NCI-H82 (cell line): ENCODE measurements at regions not wholly inside any gene's neighbourhood (a gene's known extent, or its start where the extent isn't known, plus 50 kb on each side); places are given as distances from the start of the nearest gene placed in this dataset.
A peak's percentile ranks its signal among the peaks of the same experiment; 100 is the strongest.

Experiments used
- DNase-seq: peaks from one replicate; lab custom pipeline; 2025; lab: John Stamatoyannopoulos, UW

DNA sequence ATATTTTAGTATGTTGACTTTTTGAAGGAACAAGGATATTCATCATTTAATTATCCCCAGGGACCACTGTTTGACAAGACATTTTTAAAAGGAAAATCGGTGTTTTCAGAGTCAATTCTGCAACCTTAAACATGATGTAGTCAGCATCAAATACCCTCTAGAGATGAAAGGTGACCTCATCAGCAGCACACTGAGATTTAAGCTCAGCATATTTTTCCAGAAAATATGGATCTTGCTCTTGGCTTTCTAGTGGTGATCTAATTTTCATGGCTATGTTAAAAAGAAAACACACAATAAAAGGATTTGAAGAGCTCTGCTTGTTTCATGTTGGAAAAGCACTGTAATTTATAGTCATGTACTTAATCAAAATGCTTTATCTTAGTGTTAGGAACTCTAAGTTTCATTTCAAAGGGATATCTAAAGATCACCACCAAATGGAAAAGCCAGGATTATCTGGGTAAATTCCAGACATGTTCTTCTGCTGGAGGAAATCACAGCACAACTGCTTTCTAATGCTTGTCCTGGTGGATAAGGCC, 487.2 kb downstream of the ENC1 start:
- DNase-seq, result no peak

- no peak for DNase-seq
Observed at GRCh38 chr5:74152625-74153254, 487.8 kb downstream of the ENC1 start.

DNA sequence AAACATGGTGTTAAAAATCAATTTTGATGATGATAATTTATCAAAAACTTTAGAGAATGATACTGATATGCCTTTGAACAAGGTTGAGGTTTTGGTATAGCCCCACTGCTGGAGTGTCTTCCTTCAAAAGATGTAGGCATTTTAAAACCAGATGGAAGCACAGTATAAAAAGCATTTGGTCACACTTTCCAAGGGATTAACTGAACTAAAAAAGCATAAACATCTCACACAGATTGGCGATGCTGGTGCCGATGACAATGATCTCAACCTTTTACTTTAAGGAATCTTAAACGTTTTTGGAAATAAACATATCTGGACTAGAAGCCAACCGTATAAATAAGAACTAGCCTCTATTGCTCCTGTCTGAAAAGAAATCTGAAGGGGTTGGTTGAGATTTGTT, 488.4 kb downstream of the ENC1 start:
- no peak for DNase-seq

- DNase-seq, result no peak
Observed at GRCh38 chr5:74149395-74149794, 491.1 kb downstream of the ENC1 start.

DNA sequence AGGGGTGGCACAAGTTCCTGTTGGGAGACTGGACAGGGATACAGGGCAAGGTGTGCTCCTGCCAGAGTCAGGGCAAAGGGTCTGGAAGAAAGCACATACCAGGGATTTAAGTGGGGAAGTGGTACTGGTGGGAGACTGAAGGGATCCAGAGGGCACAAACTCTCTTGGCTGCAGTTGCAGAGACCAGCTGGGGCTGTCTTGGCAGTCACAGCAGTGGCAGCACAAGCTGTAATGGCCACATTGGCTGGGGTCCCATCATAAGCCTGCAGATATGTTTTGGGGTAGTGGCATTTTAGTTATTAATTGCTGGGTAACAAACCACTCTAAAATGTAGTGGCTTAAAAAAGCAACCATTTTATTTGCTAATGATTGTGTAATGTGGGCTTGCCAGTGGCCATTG, 492.2 kb downstream of the ENC1 start:
- no peak for DNase-seq

- no peak for DNase-seq
Observed at GRCh38 chr5:74146796-74147195, 493.7 kb downstream of the ENC1 start.

DNA sequence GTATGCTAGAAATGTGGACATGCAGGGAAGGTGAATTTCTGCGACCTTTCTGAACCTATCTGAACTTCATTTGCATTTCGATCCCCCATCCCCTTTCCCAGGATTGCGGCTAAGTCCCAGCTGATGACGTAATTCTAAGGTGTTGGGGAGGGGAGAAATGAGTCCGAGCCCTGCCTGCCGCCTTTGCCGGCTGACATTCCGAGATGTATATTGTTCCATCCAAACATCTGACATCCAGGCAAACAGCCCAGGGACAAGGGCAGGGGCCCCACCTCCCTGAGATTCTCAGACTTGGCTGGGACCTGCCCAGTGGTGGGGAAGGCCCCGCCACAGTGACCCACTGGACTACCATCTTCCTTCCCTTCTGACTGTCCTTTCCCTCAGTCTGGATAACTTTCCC, 494.6 kb downstream of the ENC1 start:
- no peak for DNase-seq

DNA sequence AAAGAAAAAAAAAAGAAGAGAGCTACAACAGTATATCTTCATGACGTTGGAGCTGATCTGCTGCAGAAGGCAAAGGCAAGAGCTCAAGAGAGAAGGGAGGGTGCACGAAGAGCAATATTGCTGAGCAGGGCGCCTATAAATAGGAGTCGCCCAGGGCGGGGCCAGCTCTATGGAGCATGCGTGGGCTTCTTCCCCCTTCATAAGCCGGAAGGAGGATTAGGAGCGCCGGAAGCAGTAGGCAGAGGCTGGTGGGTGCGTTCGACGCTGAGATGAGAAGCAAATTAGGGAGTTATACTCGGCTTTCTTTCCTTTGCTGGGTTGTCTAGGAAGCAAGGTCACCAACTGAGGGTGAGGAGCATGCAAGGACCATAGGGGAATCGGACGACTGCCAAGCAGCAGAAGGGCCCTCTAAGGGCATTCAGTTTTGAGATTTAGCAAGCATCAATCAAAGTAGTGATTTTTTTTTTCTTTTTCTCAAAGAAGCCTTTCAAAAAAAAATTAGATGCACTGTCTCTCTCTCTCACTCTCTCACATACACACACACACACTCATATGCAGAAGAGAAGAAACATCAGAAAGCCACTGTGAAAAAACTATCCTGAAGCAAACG, 496.7 kb downstream of the ENC1 start:
- DNase-seq, result peak; percentile 27

- DNase-seq, result no peak
Observed at GRCh38 chr5:74143151-74143550, 497.4 kb downstream of the ENC1 start.

- DNase-seq, result no peak
Observed at GRCh38 chr5:74141053-74141452, 499.5 kb downstream of the ENC1 start.

DNA sequence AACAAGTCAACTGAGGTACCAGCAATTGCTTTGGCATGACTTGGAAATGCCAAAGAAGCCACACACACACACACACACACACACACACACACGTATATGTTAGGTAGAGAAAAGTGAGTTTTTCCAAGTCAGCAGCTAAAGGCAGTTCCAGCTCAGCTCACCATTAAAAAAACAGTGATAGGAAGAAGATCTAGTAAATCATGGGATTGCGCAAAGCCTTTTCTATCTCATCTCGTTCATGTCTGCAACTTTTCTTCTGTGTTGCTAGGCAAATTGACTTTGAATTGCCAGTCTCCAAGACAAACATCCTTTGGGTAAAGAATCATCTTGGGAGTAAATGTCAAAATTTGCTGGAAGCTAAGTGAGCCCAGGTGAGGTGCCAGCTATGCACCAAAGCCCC, 500.1 kb downstream of the ENC1 start:
- no peak for DNase-seq

DNA sequence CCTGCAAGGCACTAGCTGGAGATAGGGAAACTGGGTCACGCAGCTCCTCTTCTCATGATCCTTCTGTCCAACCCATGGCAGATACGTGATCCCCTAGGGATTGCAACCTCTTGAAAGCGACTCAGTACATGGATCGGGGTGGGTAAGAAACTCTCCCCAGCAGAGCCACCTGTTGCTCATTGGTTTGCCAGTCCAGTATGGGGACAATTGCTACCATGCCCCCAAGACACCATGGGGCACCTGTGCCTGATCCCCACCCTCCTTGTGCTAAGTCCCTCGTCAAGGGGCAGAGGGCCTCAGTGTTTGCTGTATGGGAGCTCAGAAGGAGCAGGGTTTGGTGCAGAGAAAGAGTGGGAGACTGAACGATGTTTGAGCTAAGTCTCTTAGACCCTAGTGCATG, 500.9 kb downstream of the ENC1 start:
- no peak for DNase-seq

DNA sequence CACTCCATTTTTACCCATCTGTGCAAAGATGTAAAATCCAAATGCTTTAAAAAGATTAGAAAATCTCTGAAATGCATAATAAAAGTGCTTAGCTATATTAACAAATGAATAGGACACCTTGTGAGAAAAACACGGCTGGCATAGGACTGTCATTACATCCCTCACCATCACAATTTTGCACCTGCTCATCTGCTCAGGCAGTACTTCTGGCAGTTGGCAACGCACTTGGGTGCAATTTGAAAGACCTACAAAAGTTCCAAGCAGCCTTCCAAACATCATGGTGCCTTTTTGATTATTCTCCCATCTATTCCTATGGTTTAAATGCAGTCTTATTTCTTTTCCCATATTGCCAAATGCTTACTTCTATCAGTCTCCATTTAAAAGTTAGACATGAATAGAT, 501.8 kb downstream of the ENC1 start:
- no peak for DNase-seq

DNA sequence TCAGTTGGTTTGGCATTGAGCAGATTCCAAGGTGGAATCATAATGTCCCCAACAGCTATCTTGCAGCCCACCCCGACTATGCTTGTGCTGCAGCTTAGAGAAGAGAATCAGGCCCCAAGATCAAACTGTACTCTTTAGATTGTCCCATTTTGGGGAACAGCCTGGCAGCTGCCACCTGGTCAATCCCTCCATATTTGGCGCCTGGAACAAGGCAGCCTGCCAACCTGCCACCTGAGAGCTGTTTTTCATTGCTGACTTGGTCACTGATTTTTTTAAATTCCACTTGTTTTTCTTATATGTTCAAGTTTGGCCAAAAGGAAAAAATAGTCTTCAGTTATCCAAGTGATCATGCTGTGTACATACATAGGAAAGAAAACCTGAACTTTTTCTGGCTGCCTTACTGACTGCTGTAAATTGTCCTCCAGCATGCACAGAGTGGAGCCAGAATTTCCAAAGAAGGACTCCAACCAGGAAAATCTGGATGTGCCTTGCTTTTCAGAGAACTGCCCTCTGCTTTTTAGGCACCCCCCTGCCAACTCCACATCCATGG, 504.2 kb downstream of the ENC1 start:
- no peak for DNase-seq

DNA sequence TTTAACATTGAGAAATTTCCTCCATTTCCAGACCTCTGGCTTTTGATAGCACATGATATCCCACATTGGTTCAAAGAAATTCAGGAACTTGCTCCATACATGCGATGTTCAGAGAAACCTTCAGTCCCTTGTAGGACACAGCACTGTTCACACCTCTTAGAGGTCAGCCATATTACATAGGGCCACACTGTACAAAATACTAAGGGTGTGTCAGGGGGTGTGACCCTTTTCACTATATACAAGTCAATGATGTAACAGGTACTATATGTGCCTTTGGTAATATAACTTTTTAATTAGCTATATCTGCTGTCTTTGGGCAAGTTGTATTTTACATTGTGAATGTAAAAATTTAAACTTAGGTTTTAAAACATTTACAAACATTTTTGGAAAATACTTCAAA, 505.5 kb downstream of the ENC1 start:
- DNase-seq, result no peak

GRCh38 chr5:74132485-74132884, 506.5 kb downstream of the ARHGEF28 start:
- no peak for DNase-seq

- no peak for DNase-seq
Observed at GRCh38 chr5:74131250-74131649, 505.3 kb downstream of the ARHGEF28 start.

GRCh38 chr5:74130155-74130897, 504.3 kb downstream of the ARHGEF28 start:
- no peak for DNase-seq

GRCh38 chr5:74127381-74128320, 501.7 kb downstream of the ARHGEF28 start:
- peak; percentile 56 for DNase-seq

GRCh38 chr5:74126294-74126693, 500.3 kb downstream of the ARHGEF28 start:
- DNase-seq, result no peak

- DNase-seq, result no peak
Observed at GRCh38 chr5:74124826-74125225, 498.8 kb downstream of the ARHGEF28 start.

GRCh38 chr5:74123929-74124328, 497.9 kb downstream of the ARHGEF28 start:
- DNase-seq, result no peak
